ENCODE measurements at regions not wholly inside any gene's neighbourhood (a gene's known extent, or its start where the extent isn't known, plus 50 kb on each side); places are given as distances from the start of the nearest gene placed in this dataset.
A peak's percentile ranks its signal among the peaks of the same experiment; 100 is the strongest.

GRCh38 chr12:42923156-42923555, 333.6 kb upstream of the PRICKLE1 start:
- TF ChIP-seq CTCF (IDR thresholded peaks at IDR 0.05), result no peak
- no peak for DNase-seq (ENCODE audit: extremely low spot score, unreplicated experiment)
- Mint-ChIP-seq H3K4me1 (ENCODE audit: unreplicated experiment) (peaks cover 30% of the 10 kb centered on the region), H3K9me3 (ENCODE audit: unreplicated experiment) (peaks cover 4% of the 10 kb centered on the region), H3K27ac (ENCODE audit: unreplicated experiment) (peak overlapping the region; percentile 10), H3K36me3 (ENCODE audit: unreplicated experiment) (no peaks in the 10 kb centered on the region), H3K4me3 (ENCODE audit: unreplicated experiment) (no peak overlapping the region), H3K27me3 (ENCODE audit: unreplicated experiment) (peaks cover 2% of the 10 kb centered on the region)

- TF ChIP-seq CTCF (IDR thresholded peaks at IDR 0.05), result no peak
- Mint-ChIP-seq H3K27ac (ENCODE audit: unreplicated experiment) (peak overlapping the region; percentile 10), H3K27me3 (ENCODE audit: unreplicated experiment) (peaks cover 2% of the 10 kb centered on the region), H3K4me1 (ENCODE audit: unreplicated experiment) (peaks cover 30% of the 10 kb centered on the region), H3K9me3 (ENCODE audit: unreplicated experiment) (peaks cover 4% of the 10 kb centered on the region), H3K4me3 (ENCODE audit: unreplicated experiment) (no peak overlapping the region), H3K36me3 (ENCODE audit: unreplicated experiment) (no peaks in the 10 kb centered on the region)
- no peak for DNase-seq (ENCODE audit: extremely low spot score, unreplicated experiment)
Observed at GRCh38 chr12:42922505-42922850, 332.9 kb upstream of the PRICKLE1 start.

- DNase-seq (ENCODE audit: extremely low spot score, unreplicated experiment), result no peak
- peaks cover 4% of the 10 kb centered on the region for H3K9me3 Mint-ChIP-seq (ENCODE audit: unreplicated experiment)
- no peak overlapping the region for H3K4me3 Mint-ChIP-seq (ENCODE audit: unreplicated experiment)
- H3K36me3 Mint-ChIP-seq (ENCODE audit: unreplicated experiment), result no peaks in the 10 kb centered on the region
- TF ChIP-seq CTCF (IDR thresholded peaks at IDR 0.05), result no peak
- H3K4me1 Mint-ChIP-seq (ENCODE audit: unreplicated experiment), result peaks cover 30% of the 10 kb centered on the region
- H3K27ac Mint-ChIP-seq (ENCODE audit: unreplicated experiment), result no peak overlapping the region
- peaks cover 2% of the 10 kb centered on the region for H3K27me3 Mint-ChIP-seq (ENCODE audit: unreplicated experiment)
Observed at GRCh38 chr12:42921741-42922504, 332.4 kb upstream of the PRICKLE1 start.

GRCh38 chr12:42919691-42920090, 330.1 kb upstream of the PRICKLE1 start:
- no peaks in the 10 kb centered on the region for H3K27me3 Mint-ChIP-seq (ENCODE audit: unreplicated experiment)
- H3K4me3 Mint-ChIP-seq (ENCODE audit: unreplicated experiment), result no peak overlapping the region
- H3K9me3 Mint-ChIP-seq (ENCODE audit: unreplicated experiment), result no peaks in the 10 kb centered on the region
- H3K4me1 Mint-ChIP-seq (ENCODE audit: unreplicated experiment), result peaks cover 30% of the 10 kb centered on the region
- DNase-seq (ENCODE audit: extremely low spot score, unreplicated experiment), result no peak
- no peak overlapping the region for H3K27ac Mint-ChIP-seq (ENCODE audit: unreplicated experiment)
- no peaks in the 10 kb centered on the region for H3K36me3 Mint-ChIP-seq (ENCODE audit: unreplicated experiment)
- no peak for TF ChIP-seq CTCF (IDR thresholded peaks at IDR 0.05)

GRCh38 chr12:42918443-42918842, 328.9 kb upstream of the PRICKLE1 start:
- DNase-seq (ENCODE audit: extremely low spot score, unreplicated experiment), result no peak
- no peak overlapping the region for H3K27ac Mint-ChIP-seq (ENCODE audit: unreplicated experiment)
- H3K27me3 Mint-ChIP-seq (ENCODE audit: unreplicated experiment), result no peaks in the 10 kb centered on the region
- TF ChIP-seq CTCF (IDR thresholded peaks at IDR 0.05), result no peak
- peaks cover 22% of the 10 kb centered on the region for H3K4me1 Mint-ChIP-seq (ENCODE audit: unreplicated experiment)
- no peak overlapping the region for H3K4me3 Mint-ChIP-seq (ENCODE audit: unreplicated experiment)
- H3K36me3 Mint-ChIP-seq (ENCODE audit: unreplicated experiment), result no peaks in the 10 kb centered on the region
- H3K9me3 Mint-ChIP-seq (ENCODE audit: unreplicated experiment), result no peaks in the 10 kb centered on the region

Measured in osteocyte (in vitro differentiated cells).